Tibial artery (tissue), 4 donors: ENCODE measurements at regions not wholly inside any gene's neighbourhood (a gene's known extent, or its start where the extent isn't known, plus 50 kb on each side); places are given as distances from the start of the nearest gene placed in this dataset.

Experiments used
- DNase-seq, 2 donors: peaks; one replicate each; pipeline ENCODE4 v3.0.0-alpha.2; 2019
- H3K27ac ChIP-seq, 2 donors: fragments of 200-600 bp; sonication (generic) in 1 of 2; 1 replicate in 1 of 2; 2 replicates in 1 of 2; pipeline ENCODE4 v1.5.1; 2018 to 2019; ENCODE audit warnings: mild to moderate bottlenecking in 1 of 2
- H3K27me3 ChIP-seq, 2 donors: fragments of 200-600 bp; sonication (generic) in 1 of 2; one replicate each; pipeline versions ENCODE4 v1.5.1 to v1.6.0; 2016 to 2019
- H3K36me3 ChIP-seq, 3 donors: fragments of 200-600 bp; sonication (generic) in 2 of 3; one replicate each; pipeline ENCODE4 v1.5.1; 2016 to 2019; ENCODE audit warnings: mild to moderate bottlenecking in 2 of 3
- H3K4me1 ChIP-seq, 4 donors: fragments of 200-600 bp; sonication (generic) in 2 of 4; 1 replicate in 3 of 4; 2 replicates in 1 of 4; pipeline ENCODE4 v1.5.1; 2016 to 2019
- H3K4me3 ChIP-seq, 2 donors: fragments of 200-600 bp; sonication (generic) in 1 of 2; 1 replicate in 1 of 2; 2 replicates in 1 of 2; pipeline ENCODE4 v1.5.1; 2018 to 2019; ENCODE audit warnings: mild to moderate bottlenecking in 2 of 2
- H3K9me3 ChIP-seq, 3 donors: fragments of 200-600 bp; sonication (generic) in 1 of 3; one replicate each; pipeline ENCODE4 v1.5.1; 2016 to 2019
- CTCF ChIP-seq, 2 experiments: fragments of 200-600 bp in 1 of 2; fragments of 450-650 bp in 1 of 2; IDR thresholded peaks; one replicate each; pipeline ENCODE4 v1.5.1; 2017 to 2019; ENCODE audit warnings: antibody characterized with exemption in 2 of 2, mild to moderate bottlenecking in 1 of 2, moderate library complexity in 1 of 2
- intact Hi-C: fragments of 100-400 bp; cut with DNase I; formaldehyde crosslinking; loops from one replicate; pipeline ENCODE4 v1.15.0; 2023; ENCODE audit warnings: low total_unique reads

- Histone ChIP-seq H3K36me3 (no peaks in the 10 kb centered on the region), H3K9me3 (no peaks in the 10 kb centered on the region), H3K4me3 (no peak overlapping the region), H3K27me3 (no peaks in the 10 kb centered on the region), H3K27ac (no peak overlapping the region), H3K4me1 (peaks cover 0 to 3% (median 3%) of the 10 kb centered on the region in 4 donors)
- intact Hi-C loops: no loop called here
- no peak for DNase-seq
- TF ChIP-seq CTCF (IDR thresholded peaks at IDR 0.05): no peak
Measured at GRCh38 chr6:118714756-118715155, 63.4 kb upstream of the CEP85L start.

GRCh38 chr6:118712969-118713368 is 61.6 kb upstream of the CEP85L start:
- intact Hi-C loops: no loop called here
- TF ChIP-seq CTCF (IDR thresholded peaks at IDR 0.05): no peak
- DNase-seq: no peak

DNA sequence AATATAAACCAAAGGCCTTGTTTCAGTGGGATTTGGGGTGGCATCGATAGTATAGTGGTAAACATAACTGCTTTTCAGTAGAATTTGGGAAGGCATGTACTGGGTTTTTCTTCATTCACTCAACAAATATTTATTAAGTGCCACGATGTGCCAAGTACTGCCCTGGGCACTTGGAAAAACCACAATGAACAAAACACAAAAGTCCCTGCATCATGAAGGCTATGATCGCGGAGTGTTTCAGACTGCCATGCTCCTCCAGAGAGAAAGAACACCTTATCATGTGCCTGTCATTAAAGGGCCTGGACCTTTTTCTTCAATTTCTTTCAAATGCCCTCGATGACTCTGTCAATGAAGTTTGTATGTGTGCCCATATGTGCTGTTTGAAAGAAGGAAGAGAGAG is 59.2 kb upstream of the CEP85L start:
- H3K4me1 ChIP-seq: peaks cover 0 to 30% (median 16%) of the 10 kb centered on the region in 4 donors
- H3K4me3 ChIP-seq: no peak overlapping the region
- H3K36me3 ChIP-seq: no peaks in the 10 kb centered on the region
- no peaks in the 10 kb centered on the region for H3K9me3 ChIP-seq
- DNase-seq: no peak
- no peak overlapping the region for H3K27ac ChIP-seq
- intact Hi-C loops: no loop called here
- H3K27me3 ChIP-seq: no peaks in the 10 kb centered on the region
- TF ChIP-seq CTCF (IDR thresholded peaks at IDR 0.05): no peak

More at GRCh38 chr6:118712969-118713368, 61.6 kb upstream of the CEP85L start:
- Histone ChIP-seq H3K9me3 (no peaks in the 10 kb centered on the region), H3K4me1 (peaks cover 0 to 19% (median 12%) of the 10 kb centered on the region in 4 donors), H3K4me3 (no peak overlapping the region), H3K27me3 (no peaks in the 10 kb centered on the region), H3K27ac (no peak overlapping the region), H3K36me3 (no peaks in the 10 kb centered on the region)

GRCh38 chr6:118709859-118710350 is 58.5 kb upstream of the CEP85L start:
- H3K9me3 ChIP-seq: no peaks in the 10 kb centered on the region
- H3K36me3 ChIP-seq: no peaks in the 10 kb centered on the region
- peak overlapping the region; percentile 68 to 69 for H3K27ac ChIP-seq
- intact Hi-C loops: loop anchor here (5.0 kb wide), 1 partner anchor 53 kb away; no protein-coding TSS in a partner anchor
- no peak for TF ChIP-seq CTCF (IDR thresholded peaks at IDR 0.05)
- H3K4me1 ChIP-seq: peaks cover 0 to 37% (median 17%) of the 10 kb centered on the region in 4 donors
- no peak for DNase-seq
- H3K27me3 ChIP-seq: no peaks in the 10 kb centered on the region
- peak overlapping the region; percentile 35 to 50 for H3K4me3 ChIP-seq

DNA sequence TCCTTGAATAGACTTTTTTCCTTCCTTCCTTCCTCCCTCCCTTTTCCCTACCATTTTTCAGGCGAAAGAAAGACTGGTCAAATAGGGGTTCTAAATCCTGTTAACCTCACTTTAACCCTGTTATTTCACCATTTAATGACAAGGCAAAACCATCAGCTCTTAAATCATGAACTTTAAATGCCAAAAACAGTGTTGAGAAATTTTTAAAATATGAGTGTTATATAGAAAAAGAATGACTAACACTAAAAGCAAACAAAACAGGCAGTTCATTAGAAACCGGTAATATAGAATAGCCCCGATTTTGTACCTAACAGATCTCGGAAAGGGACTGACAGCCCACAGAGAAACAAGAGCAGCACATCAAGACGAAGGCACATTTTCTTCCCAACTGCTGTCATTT is 57.4 kb upstream of the CEP85L start:
- H3K4me3 ChIP-seq: peak overlapping the region; percentile 35 to 50
- DNase-seq: no peak
- TF ChIP-seq CTCF (IDR thresholded peaks at IDR 0.05): no peak
- H3K4me1 ChIP-seq: peaks cover 0 to 46% (median 17%) of the 10 kb centered on the region in 4 donors
- H3K27ac ChIP-seq: peak overlapping the region; percentile 68 to 69
- intact Hi-C loops: loop anchor here (5.0 kb wide), 1 partner anchor 51 kb away; no protein-coding TSS in a partner anchor
- H3K9me3 ChIP-seq: no peaks in the 10 kb centered on the region
- H3K36me3 ChIP-seq: no peaks in the 10 kb centered on the region
- H3K27me3 ChIP-seq: no peaks in the 10 kb centered on the region
